OCI-M2 (cell line): ENCODE measurements at regions not wholly inside any gene's neighbourhood (a gene's known extent, or its start where the extent isn't known, plus 50 kb on each side); places are given as distances from the start of the nearest gene placed in this dataset.

Experiments
- DNase-seq: peaks from one replicate; lab custom pipeline; 2025; ENCODE audit not compliant: unreplicated experiment; lab: John Stamatoyannopoulos, UW

GRCh38 chr4:119933606-119934005 lies 133.0 kb downstream of the MAD2L1 start:
- DNase-seq: no peak

- no peak for DNase-seq
Observed at GRCh38 chr4:119932277-119932676, 134.4 kb downstream of the MAD2L1 start.

GRCh38 chr4:119930546-119930945 lies 136.1 kb downstream of the MAD2L1 start:
- DNase-seq: no peak

GRCh38 chr4:119921830-119922229 lies 144.8 kb downstream of the MAD2L1 start:
- no peak for DNase-seq

- no peak for DNase-seq
Observed at GRCh38 chr4:119906277-119906676, 160.4 kb downstream of the MAD2L1 start.

- no peak for DNase-seq
Observed at GRCh38 chr4:119898211-119898610, 168.4 kb downstream of the MAD2L1 start.

GRCh38 chr4:119897260-119897659 lies 169.4 kb downstream of the MAD2L1 start:
- no peak for DNase-seq

- DNase-seq: no peak
Observed at GRCh38 chr4:119894650-119895208, 171.9 kb downstream of the MAD2L1 start.

GRCh38 chr4:119873794-119874325 lies 192.8 kb downstream of the MAD2L1 start:
- no peak for DNase-seq

- DNase-seq: no peak
Observed at GRCh38 chr4:119873132-119873531, 193.5 kb downstream of the MAD2L1 start.

GRCh38 chr4:119872371-119873016 lies 194.2 kb downstream of the MAD2L1 start:
- no peak for DNase-seq

- DNase-seq: no peak
Observed at GRCh38 chr4:119870856-119871255, 195.8 kb downstream of the MAD2L1 start.

GRCh38 chr4:119865789-119866188 lies 200.9 kb downstream of the MAD2L1 start:
- no peak for DNase-seq

- no peak for DNase-seq
Observed at GRCh38 chr4:119865389-119865788, 201.3 kb downstream of the MAD2L1 start.

GRCh38 chr4:119861731-119862130 lies 204.9 kb downstream of the MAD2L1 start:
- DNase-seq: no peak

- DNase-seq: no peak
Observed at GRCh38 chr4:119858176-119858575, 208.5 kb downstream of the MAD2L1 start.

GRCh38 chr4:119854364-119854763 lies 212.3 kb downstream of the MAD2L1 start:
- no peak for DNase-seq

GRCh38 chr4:119851649-119852048 lies 215.0 kb downstream of the MAD2L1 start:
- DNase-seq: no peak

GRCh38 chr4:119841361-119841760 lies 212.8 kb upstream of the PDE5A start:
- no peak for DNase-seq

GRCh38 chr4:119835613-119835910 lies 207.0 kb upstream of the PDE5A start:
- no peak for DNase-seq

GRCh38 chr4:119834906-119835612 lies 206.5 kb upstream of the PDE5A start:
- DNase-seq: no peak

- DNase-seq: no peak
Observed at GRCh38 chr4:119833611-119834010, 205.0 kb upstream of the PDE5A start.
